GM23248 (cell line): ENCODE measurements at regions not wholly inside any gene's neighbourhood (a gene's known extent, or its start where the extent isn't known, plus 50 kb on each side); places are given as distances from the start of the nearest gene placed in this dataset.

ENCODE experiments used
- DNase-seq: peaks from one replicate; pipeline ENCODE4 v3.0.0-alpha.2; 2015
- H2AFZ ChIP-seq: fragments of 200-600 bp; sonication (generic); 2 replicates; pipeline ENCODE4 v1.6.1; 2016; ENCODE audit warnings: antibody characterized with exemption
- H3F3A ChIP-seq: fragments of 200-600 bp; sonication (generic); 2 replicates; pipeline ENCODE4 v1.6.1; 2016; ENCODE audit warnings: mild to moderate bottlenecking, antibody characterized with exemption, mixed run types; ENCODE audit not compliant: insufficient read depth
- H3K27ac ChIP-seq: fragments of 200-600 bp; sonication (generic); 2 replicates; pipeline ENCODE4 v1.5.1; 2016; ENCODE audit warnings: mild to moderate bottlenecking
- H3K27me3 ChIP-seq: fragments of 200-600 bp; sonication (generic); replicated peaks from 2 replicates; pipeline ENCODE4 v1.6.1; 2016; ENCODE audit warnings: mild to moderate bottlenecking; ENCODE audit not compliant: insufficient read depth
- H3K36me3 ChIP-seq: fragments of 200-600 bp; sonication (generic); 2 replicates; pipeline ENCODE4 v1.6.1; 2016; ENCODE audit warnings: low read depth, mild to moderate bottlenecking
- H3K4me1 ChIP-seq: fragments of 200-600 bp; sonication (generic); 2 replicates; pipeline ENCODE4 v1.6.1; 2016; ENCODE audit warnings: mild to moderate bottlenecking; ENCODE audit not compliant: insufficient read depth
- H3K4me2 ChIP-seq: fragments of 200-600 bp; sonication (generic); one replicate; pipeline ENCODE4 v1.6.1; 2016; ENCODE audit warnings: mild to moderate bottlenecking; ENCODE audit not compliant: unreplicated experiment
- H3K4me3 ChIP-seq: fragments of 200-600 bp; sonication (generic); 2 replicates; pipeline ENCODE4 v1.5.1; 2016; ENCODE audit warnings: mild to moderate bottlenecking
- H3K79me2 ChIP-seq: fragments of 200-600 bp; sonication (generic); 2 replicates; pipeline ENCODE4 v1.6.1; 2016; ENCODE audit warnings: mild to moderate bottlenecking; ENCODE audit not compliant: insufficient read depth
- H3K9ac ChIP-seq: fragments of 200-600 bp; sonication (generic); 2 replicates; pipeline ENCODE4 v1.6.1; 2016; ENCODE audit warnings: mild to moderate bottlenecking
- H3K9me2 ChIP-seq: fragments of 200-600 bp; sonication (generic); 2 replicates; pipeline ENCODE4 v1.6.1; 2016; ENCODE audit warnings: mixed run types, mild to moderate bottlenecking, moderate library complexity; ENCODE audit not compliant: insufficient read depth
- H3K9me3 ChIP-seq: fragments of 200-600 bp; sonication (generic); one replicate; pipeline ENCODE4 v1.6.1; 2017; ENCODE audit warnings: low read depth
- H4K20me1 ChIP-seq: fragments of 200-600 bp; sonication (generic); 2 replicates; pipeline ENCODE4 v1.6.0; 2016; ENCODE audit not compliant: insufficient read depth
- EZH2 ChIP-seq: fragments of 200-600 bp; sonication (generic); IDR thresholded peaks from 2 replicates; pipeline ENCODE4 v1.6.1; 2018; ENCODE audit warnings: antibody characterized with exemption, mild to moderate bottlenecking; ENCODE audit not compliant: insufficient read depth, poor library complexity, severe bottlenecking
- EZH2phosphoT487 ChIP-seq: fragments of 200-600 bp; sonication (generic); IDR thresholded peaks from 2 replicates; pipeline ENCODE4 v1.6.1; 2018; ENCODE audit warnings: antibody characterized with exemption, moderate library complexity, mild to moderate bottlenecking, low read depth; ENCODE audit not compliant: insufficient read depth
- WGBS, 2 experiments: methylation state at CpG; one replicate each; pipeline ENCODE4 v1.1.6; 2015 to 2017; ENCODE audit warnings: low lambda C conversion rate in 2 of 2, low coverage in 1 of 2; ENCODE audit errors: missing lambda C conversion rate in 2 of 2; 5-methylcytosine and 5-hydroxymethylcytosine counted together
- in situ Hi-C: fragments of 300-500 bp; cut with MboI; formaldehyde crosslinking; loops from 2 replicates; pipeline ENCODE4 v1.15.0; 2020

GRCh38 chr6:81938014-81938856, 185.8 kb upstream of the TENT5A start:
- in situ Hi-C loops, result no loop called here

GRCh38 chr6:81937296-81937937, 184.9 kb upstream of the TENT5A start:
- Histone ChIP-seq H3K27ac (peak overlapping the region; percentile 77), H3K36me3 (no peaks in the 10 kb centered on the region), H3K4me1 (peaks cover 44% of the 10 kb centered on the region), H4K20me1 (no peaks in the 10 kb centered on the region), H3K9me2 (no peaks in the 10 kb centered on the region), H3K9ac (peak overlapping the region; percentile 8; the same call in 1 of the 2 replicates), H3F3A (peaks cover 47% of the 10 kb centered on the region), H3K79me2 (no peaks in the 10 kb centered on the region), H3K4me3 (peak overlapping the region; percentile 12), H3K9me3 (no peaks in the 10 kb centered on the region), H3K27me3 (no peaks in the 10 kb centered on the region), H3K4me2 (peak overlapping the region; percentile 52), H2AFZ (peak overlapping the region; percentile 57)
- DNase-seq, result peak; percentile 72
- WGBS, 2 experiments, result 4 to 11% methylated on average over 6 of the region's 6 CpGs
- TF ChIP-seq EZH2 (no peak), EZH2phosphoT487 (no peak)
- in situ Hi-C loops, result no loop called here

More at GRCh38 chr6:81938014-81938856, 185.8 kb upstream of the TENT5A start:
- Histone ChIP-seq H3K9ac (peak overlapping the region; percentile 11; the same call in 1 of the 2 replicates), H4K20me1 (no peaks in the 10 kb centered on the region), H3K4me2 (peak overlapping the region; percentile 52), H3K4me3 (peak overlapping the region; percentile 29), H3F3A (peaks cover 47% of the 10 kb centered on the region), H3K27ac (peak overlapping the region; percentile 77), H3K36me3 (no peaks in the 10 kb centered on the region), H2AFZ (no peak overlapping the region), H3K27me3 (no peaks in the 10 kb centered on the region), H3K9me3 (no peaks in the 10 kb centered on the region), H3K9me2 (no peaks in the 10 kb centered on the region), H3K4me1 (peaks cover 44% of the 10 kb centered on the region), H3K79me2 (no peaks in the 10 kb centered on the region)
- no peak for TF ChIP-seq EZH2
- TF ChIP-seq EZH2phosphoT487, result no peak
- DNase-seq, result peak; percentile 92
- WGBS, 2 experiments, result 1% methylated on average over 4 of the region's 4 CpGs

DNA sequence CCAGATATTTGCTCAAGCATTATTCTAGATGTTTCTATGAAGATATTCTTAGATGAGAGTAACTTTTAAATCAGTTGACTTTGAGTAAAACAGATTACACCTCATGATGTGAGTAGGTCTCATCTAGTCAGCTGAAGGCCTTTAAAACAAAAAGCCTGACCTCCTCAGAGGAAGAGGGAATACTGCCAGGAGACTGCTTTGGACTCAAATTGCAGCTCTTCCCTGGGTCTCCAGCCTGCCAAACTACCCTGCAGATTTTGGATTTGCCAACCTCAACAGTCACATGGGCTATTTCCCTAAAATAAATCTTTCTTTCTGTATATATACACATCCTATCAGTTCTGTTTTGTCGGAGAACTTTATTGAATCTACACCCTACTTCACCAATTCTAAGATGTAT, 182.5 kb upstream of the TENT5A start:
- Histone ChIP-seq H3K79me2 (no peaks in the 10 kb centered on the region), H3K27me3 (no peaks in the 10 kb centered on the region), H4K20me1 (no peaks in the 10 kb centered on the region), H3K4me1 (peaks cover 46% of the 10 kb centered on the region), H3K9me2 (no peaks in the 10 kb centered on the region), H3K9ac (no peak overlapping the region), H2AFZ (no peak overlapping the region), H3F3A (peaks cover 47% of the 10 kb centered on the region), H3K4me2 (no peak overlapping the region), H3K9me3 (no peaks in the 10 kb centered on the region), H3K36me3 (no peaks in the 10 kb centered on the region), H3K27ac (no peak overlapping the region), H3K4me3 (no peak overlapping the region)
- no peak for DNase-seq
- TF ChIP-seq EZH2phosphoT487, result no peak
- TF ChIP-seq EZH2, result no peak
- 100% methylated on average over 1 of the region's 1 CpG for WGBS, 2 experiments
- in situ Hi-C loops, result no loop called here

GRCh38 chr6:81933608-81934051, 181.1 kb upstream of the TENT5A start:
- no peak overlapping the region for H3K4me3 ChIP-seq
- no peaks in the 10 kb centered on the region for H3K27me3 ChIP-seq
- no peak for TF ChIP-seq EZH2
- H3K36me3 ChIP-seq, result no peaks in the 10 kb centered on the region
- peaks cover 37% of the 10 kb centered on the region for H3K4me1 ChIP-seq
- no peaks in the 10 kb centered on the region for H4K20me1 ChIP-seq
- H3F3A ChIP-seq, result peaks cover 34% of the 10 kb centered on the region
- no peak overlapping the region for H3K9ac ChIP-seq
- no peaks in the 10 kb centered on the region for H3K9me3 ChIP-seq
- WGBS, 2 experiments, result 96% methylated on average over 1 of the region's 1 CpG
- H3K4me2 ChIP-seq, result no peak overlapping the region
- no peak overlapping the region for H2AFZ ChIP-seq
- no peak overlapping the region for H3K27ac ChIP-seq
- DNase-seq, result peak; percentile 21
- in situ Hi-C loops, result no loop called here
- H3K79me2 ChIP-seq, result no peaks in the 10 kb centered on the region
- H3K9me2 ChIP-seq, result no peaks in the 10 kb centered on the region
